Colonic mucosa (tissue), 4 donors: ENCODE measurements at regions not wholly inside any gene's neighbourhood (a gene's known extent, or its start where the extent isn't known, plus 50 kb on each side); places are given as distances from the start of the nearest gene placed in this dataset.

ENCODE experiments used
- DNase-seq: peaks from one replicate; pipeline ENCODE4 v3.0.0-alpha.2; 2020
- H3K27ac ChIP-seq: fragments of 200-600 bp; one replicate; pipeline ENCODE4 v1.8.0; 2021
- H3K27me3 ChIP-seq: fragments of 200-600 bp; one replicate; pipeline ENCODE4 v1.8.0; 2021
- H3K36me3 ChIP-seq: fragments of 200-600 bp; one replicate; pipeline ENCODE4 v1.8.0; 2021
- H3K4me1 ChIP-seq: fragments of 200-600 bp; one replicate; pipeline ENCODE4 v1.8.0; 2021; ENCODE audit warnings: mild to moderate bottlenecking
- H3K4me3 ChIP-seq: fragments of 200-600 bp; one replicate; pipeline ENCODE4 v1.8.0; 2021
- H3K9ac ChIP-seq, 2 donors: one replicate each; pipeline ENCODE4 v1.7.0; 2013; ENCODE audit warnings: control low read depth in 2 of 2, low read depth in 2 of 2, low read length in 2 of 2
- H3K9me3 ChIP-seq: fragments of 200-600 bp; one replicate; pipeline ENCODE4 v1.8.0; 2021
- CTCF ChIP-seq: fragments of 200-600 bp; IDR thresholded peaks from one replicate; pipeline ENCODE4 v1.8.0; 2022; ENCODE audit warnings: antibody characterized with exemption, mild to moderate bottlenecking
- intact Hi-C: fragments of 100-400 bp; cut with DNase I; formaldehyde crosslinking; loops from one replicate; pipeline ENCODE4 v1.14.1; 2022
- donor health status: healthy.
- donor health status: DM: no; HTN: no; CAD: no.
- donor health status: DM: no; HTN: no; CAD: no.

GRCh38 chr7:93040355-93040754 lies 77.4 kb downstream of the SAMD9 start:
- no peaks in the 10 kb centered on the region for H3K27me3 ChIP-seq
- H3K4me3 ChIP-seq: no peak overlapping the region
- DNase-seq: no peak
- no peak overlapping the region for H3K27ac ChIP-seq
- no peaks in the 10 kb centered on the region for H3K9me3 ChIP-seq
- intact Hi-C loops: no loop called here
- H3K4me1 ChIP-seq: no peaks in the 10 kb centered on the region
- no peak overlapping the region for H3K9ac ChIP-seq
- H3K36me3 ChIP-seq: no peaks in the 10 kb centered on the region
- no peak for TF ChIP-seq CTCF

GRCh38 chr7:93039786-93040185 lies 78.0 kb downstream of the SAMD9 start:
- Histone ChIP-seq H3K4me1 (no peaks in the 10 kb centered on the region), H3K27ac (no peak overlapping the region), H3K36me3 (no peaks in the 10 kb centered on the region), H3K9ac (no peak overlapping the region), H3K4me3 (no peak overlapping the region), H3K27me3 (no peaks in the 10 kb centered on the region), H3K9me3 (no peaks in the 10 kb centered on the region)
- intact Hi-C loops: no loop called here
- no peak for DNase-seq
- TF ChIP-seq CTCF: no peak

- TF ChIP-seq CTCF: no peak
- DNase-seq: no peak
- no peaks in the 10 kb centered on the region for H3K9me3 ChIP-seq
- no peaks in the 10 kb centered on the region for H3K27me3 ChIP-seq
- no peak overlapping the region for H3K27ac ChIP-seq
- no peak overlapping the region for H3K4me3 ChIP-seq
- no peak overlapping the region for H3K9ac ChIP-seq
- intact Hi-C loops: no loop called here
- no peaks in the 10 kb centered on the region for H3K36me3 ChIP-seq
- H3K4me1 ChIP-seq: no peaks in the 10 kb centered on the region
Observed at GRCh38 chr7:93039282-93039681, 78.5 kb downstream of the SAMD9 start.

- Histone ChIP-seq H3K9ac (no peak overlapping the region), H3K27ac (no peak overlapping the region), H3K27me3 (no peaks in the 10 kb centered on the region), H3K4me3 (no peak overlapping the region), H3K9me3 (no peaks in the 10 kb centered on the region), H3K4me1 (no peaks in the 10 kb centered on the region), H3K36me3 (no peaks in the 10 kb centered on the region)
- intact Hi-C loops: no loop called here
- no peak for DNase-seq
- TF ChIP-seq CTCF: no peak
Observed at GRCh38 chr7:93036807-93037206, 81.0 kb downstream of the SAMD9 start.

GRCh38 chr7:93036149-93036640 lies 81.6 kb downstream of the SAMD9 start:
- Histone ChIP-seq H3K9ac (no peak overlapping the region), H3K4me1 (no peaks in the 10 kb centered on the region), H3K36me3 (no peaks in the 10 kb centered on the region), H3K9me3 (no peaks in the 10 kb centered on the region), H3K27me3 (no peaks in the 10 kb centered on the region), H3K27ac (no peak overlapping the region), H3K4me3 (no peak overlapping the region)
- DNase-seq: no peak
- TF ChIP-seq CTCF: no peak
- intact Hi-C loops: no loop called here

GRCh38 chr7:93031795-93032194 lies 86.0 kb downstream of the SAMD9 start:
- H3K4me3 ChIP-seq: no peak overlapping the region
- no peak for DNase-seq
- no peaks in the 10 kb centered on the region for H3K36me3 ChIP-seq
- no peaks in the 10 kb centered on the region for H3K27me3 ChIP-seq
- H3K9me3 ChIP-seq: no peaks in the 10 kb centered on the region
- no peak overlapping the region for H3K9ac ChIP-seq
- TF ChIP-seq CTCF: no peak
- no peaks in the 10 kb centered on the region for H3K4me1 ChIP-seq
- intact Hi-C loops: no loop called here
- H3K27ac ChIP-seq: no peak overlapping the region
